Heart left ventricle (tissue), 13 donors: ENCODE measurements at regions not wholly inside any gene's neighbourhood (a gene's known extent, or its start where the extent isn't known, plus 50 kb on each side); places are given as distances from the start of the nearest gene placed in this dataset.

ENCODE experiments used
- POLR2A ChIP-seq, 2 donors: fragments of 450-650 bp; IDR thresholded peaks; one replicate each; pipeline ENCODE4 v1.6.1; 2017; ENCODE audit warnings: antibody characterized with exemption in 2 of 2, mild to moderate bottlenecking in 2 of 2, moderate library complexity in 2 of 2
- TF ChIP-seq, protein P1 (sequence below), 12 donors: fragments of 200-600 bp; sonication (generic) in 4 of 12; IDR thresholded peaks; one replicate each; pipeline versions ENCODE4 v1.5.0 to v1.8.0; 2018 to 2022; ENCODE audit warnings: antibody characterized with exemption in 12 of 12, mild to moderate bottlenecking in 5 of 12
- donor health status: ischemic (EF 13 %, LVEDD 7.1; RV severe dilation, severe dysfunction).
- donor health status: DM: no; HTN: yes; CAD: no.
- donor health status: DM: no; HTN: no; CAD: no.
- donor health status: ischemic (EF 25% LVEDD 6.9; RV normal size, moderate dysfunction).
- donor health status: ischemic (EF 25% LVEDD 5.7; RV mildly dilated, moderate dysfunction).
- donor health status: ischemic (EF 35%, LVEDD 5.7; RV mildly dilated, moderate dysfunction).
- donor health status: nonischemic (EF 11% LVEDD 7.7; RV severe dilation, severe dysfunction).
- donor health status: DM: yes; HTN: yes; CAD: no.
- donor health status: PGD.
- donor health status: ischemic (EF 29% LVEDD 5.4; RV normal size, mild dysfunction).
- donor health status: nonischemic (EF 23%, LVEDD 6.1; RV moderate dilation, normal function).

DNA sequence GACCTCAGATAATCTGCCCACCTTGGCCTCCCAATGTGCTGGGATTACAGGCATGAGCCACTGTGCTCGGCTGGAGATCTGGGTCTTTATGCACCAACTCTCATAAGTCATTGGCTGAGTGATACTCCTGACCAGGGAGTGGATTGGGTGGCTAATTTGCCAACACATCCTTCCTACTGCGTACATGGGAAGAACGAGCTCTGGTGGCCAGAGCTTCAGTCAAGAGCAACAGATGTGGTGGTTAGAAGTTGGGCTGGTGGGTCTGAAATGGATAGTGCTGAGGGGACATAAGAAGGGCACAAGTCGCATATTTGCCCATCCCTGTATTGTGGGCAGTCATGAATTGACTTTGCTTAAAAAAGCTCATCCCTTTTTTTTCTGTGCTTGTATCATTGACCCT, 74.1 kb upstream of the AMPD3 start:
- TF ChIP-seq, protein P1, sequence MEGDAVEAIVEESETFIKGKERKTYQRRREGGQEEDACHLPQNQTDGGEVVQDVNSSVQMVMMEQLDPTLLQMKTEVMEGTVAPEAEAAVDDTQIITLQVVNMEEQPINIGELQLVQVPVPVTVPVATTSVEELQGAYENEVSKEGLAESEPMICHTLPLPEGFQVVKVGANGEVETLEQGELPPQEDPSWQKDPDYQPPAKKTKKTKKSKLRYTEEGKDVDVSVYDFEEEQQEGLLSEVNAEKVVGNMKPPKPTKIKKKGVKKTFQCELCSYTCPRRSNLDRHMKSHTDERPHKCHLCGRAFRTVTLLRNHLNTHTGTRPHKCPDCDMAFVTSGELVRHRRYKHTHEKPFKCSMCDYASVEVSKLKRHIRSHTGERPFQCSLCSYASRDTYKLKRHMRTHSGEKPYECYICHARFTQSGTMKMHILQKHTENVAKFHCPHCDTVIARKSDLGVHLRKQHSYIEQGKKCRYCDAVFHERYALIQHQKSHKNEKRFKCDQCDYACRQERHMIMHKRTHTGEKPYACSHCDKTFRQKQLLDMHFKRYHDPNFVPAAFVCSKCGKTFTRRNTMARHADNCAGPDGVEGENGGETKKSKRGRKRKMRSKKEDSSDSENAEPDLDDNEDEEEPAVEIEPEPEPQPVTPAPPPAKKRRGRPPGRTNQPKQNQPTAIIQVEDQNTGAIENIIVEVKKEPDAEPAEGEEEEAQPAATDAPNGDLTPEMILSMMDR (IDR thresholded peaks at IDR 0.05) = no peak
- no peak for TF ChIP-seq POLR2A (IDR thresholded peaks at IDR 0.05)
